Astrocyte (in vitro differentiated cells and primary cell): ENCODE measurements at regions not wholly inside any gene's neighbourhood (a gene's known extent, or its start where the extent isn't known, plus 50 kb on each side); places are given as distances from the start of the nearest gene placed in this dataset.

Source experiments
- DNase-seq: peaks from one replicate; pipeline ENCODE4 v3.0.0-alpha.2; 2010; ENCODE audit warnings: low read depth
- FAIRE-seq: peaks from 2 replicates; lab custom pipeline; 2011; peaks lifted over from hg19 to GRCh38; lab: Jason Lieb, UNC
- H2AFZ ChIP-seq: 2 replicates; pipeline ENCODE4 v1.6.0; 2012; ENCODE audit warnings: low read depth, low read length, inconsistent platforms
- H3K27ac ChIP-seq: 2 replicates; pipeline ENCODE4 v1.5.1; 2011; ENCODE audit warnings: low read depth, low read length, inconsistent platforms
- H3K27me3 ChIP-seq: 2 replicates; pipeline ENCODE4 v1.6.0; 2011; ENCODE audit warnings: low read length, inconsistent platforms; ENCODE audit not compliant: insufficient read depth
- H3K36me3 ChIP-seq: 2 replicates; pipeline ENCODE4 v1.5.1; 2011; ENCODE audit warnings: low read length, inconsistent platforms; ENCODE audit not compliant: insufficient read depth
- H3K4me1 ChIP-seq: 2 replicates; pipeline ENCODE4 v1.5.1; 2011; ENCODE audit warnings: low read length, inconsistent platforms; ENCODE audit not compliant: insufficient read depth
- H3K4me2 ChIP-seq: 2 replicates; pipeline ENCODE4 v1.6.0; 2012; ENCODE audit warnings: low read length, inconsistent platforms
- H3K4me3 ChIP-seq: 2 replicates; pipeline ENCODE4 v1.5.1; 2011; ENCODE audit warnings: low read depth, mild to moderate bottlenecking, low read length, inconsistent platforms; ENCODE audit not compliant: insufficient read depth
- H3K79me2 ChIP-seq: 2 replicates; pipeline ENCODE4 v1.6.0; 2012; ENCODE audit warnings: mild to moderate bottlenecking, low read length, inconsistent platforms; ENCODE audit not compliant: insufficient read depth
- H3K9ac ChIP-seq: 2 replicates; pipeline ENCODE4 v1.6.0; 2012; ENCODE audit warnings: mild to moderate bottlenecking, low read length, inconsistent platforms
- H3K9me3 ChIP-seq: 2 replicates; pipeline ENCODE4 v1.5.1; 2012; ENCODE audit warnings: low read depth, mild to moderate bottlenecking, low read length, inconsistent platforms; ENCODE audit not compliant: insufficient read depth
- H4K20me1 ChIP-seq: 2 replicates; pipeline ENCODE4 v1.6.0; 2012; ENCODE audit warnings: low read length, inconsistent platforms; ENCODE audit not compliant: insufficient read depth
- H3K27ac Mint-ChIP-seq: one replicate; pipeline ENCODE4 v1.8.0; 2021; ENCODE audit warnings: mild to moderate bottlenecking, mixed read lengths; ENCODE audit not compliant: unreplicated experiment
- H3K27me3 Mint-ChIP-seq: one replicate; pipeline ENCODE4 v1.8.0; 2021; ENCODE audit warnings: low read depth, mixed read lengths; ENCODE audit not compliant: unreplicated experiment
- H3K36me3 Mint-ChIP-seq: one replicate; pipeline ENCODE4 v1.8.0; 2021; ENCODE audit warnings: low read depth, mixed read lengths; ENCODE audit not compliant: unreplicated experiment
- H3K4me1 Mint-ChIP-seq: one replicate; pipeline ENCODE4 v1.8.0; 2021; ENCODE audit warnings: low read depth, mixed read lengths; ENCODE audit not compliant: unreplicated experiment
- H3K4me3 Mint-ChIP-seq: one replicate; pipeline ENCODE4 v1.8.0; 2021; ENCODE audit warnings: mild to moderate bottlenecking, moderate library complexity, mixed read lengths; ENCODE audit not compliant: unreplicated experiment
- H3K9me3 Mint-ChIP-seq: one replicate; pipeline ENCODE4 v1.8.0; 2021; ENCODE audit warnings: mild to moderate bottlenecking, mixed read lengths; ENCODE audit not compliant: unreplicated experiment
- CTCF ChIP-seq: IDR thresholded peaks from 2 replicates; pipeline ENCODE4 v1.5.1; 2011; ENCODE audit warnings: low read depth, mild to moderate bottlenecking, inconsistent platforms, low read length, moderate library complexity; ENCODE audit not compliant: insufficient read depth
- EZH2 ChIP-seq: IDR thresholded peaks from 2 replicates; pipeline ENCODE4 v1.6.1; 2012; ENCODE audit warnings: mild to moderate bottlenecking, low read length, inconsistent platforms; ENCODE audit not compliant: insufficient read depth

DNA sequence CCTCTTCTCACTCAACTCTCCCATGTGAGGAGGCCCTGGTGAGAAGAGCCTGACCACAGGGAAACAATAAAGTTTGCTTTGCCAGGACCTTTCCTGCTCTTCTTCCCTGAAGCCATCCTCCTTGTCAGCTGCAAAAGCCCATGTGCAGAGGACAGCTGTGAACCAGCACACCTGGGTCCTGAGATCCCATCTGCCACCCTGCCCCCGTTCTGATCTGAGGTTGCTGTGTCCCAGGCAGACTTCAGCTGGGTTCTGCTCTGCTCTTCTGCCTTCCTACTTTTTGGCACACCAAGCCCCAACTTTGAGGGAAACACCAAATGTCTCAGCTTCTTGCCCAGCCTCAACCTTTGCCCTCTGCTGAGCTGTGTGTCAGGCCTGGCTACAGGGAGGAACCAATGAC is 595.1 kb upstream of the ARPP21 start:
- no peaks in the 10 kb centered on the region for H3K4me1 Mint-ChIP-seq
- Histone ChIP-seq H2AFZ (no peak overlapping the region), H3K4me3 (no peak overlapping the region), H4K20me1 (no peaks in the 10 kb centered on the region), H3K27me3 (no peaks in the 10 kb centered on the region), H3K9me3 (no peaks in the 10 kb centered on the region), H3K79me2 (no peaks in the 10 kb centered on the region), H3K4me1 (no peaks in the 10 kb centered on the region), H3K4me2 (no peak overlapping the region), H3K27ac (no peak overlapping the region), H3K9ac (no peak overlapping the region), H3K36me3 (no peaks in the 10 kb centered on the region)
- H3K27ac Mint-ChIP-seq: no peak overlapping the region
- no peak overlapping the region for H3K4me3 Mint-ChIP-seq
- no peaks in the 10 kb centered on the region for H3K9me3 Mint-ChIP-seq
- no peaks in the 10 kb centered on the region for H3K36me3 Mint-ChIP-seq
- no peak for DNase-seq
- no peaks in the 10 kb centered on the region for H3K27me3 Mint-ChIP-seq
- FAIRE-seq: no peak
- TF ChIP-seq EZH2: no peak
- no peak for TF ChIP-seq CTCF

DNA sequence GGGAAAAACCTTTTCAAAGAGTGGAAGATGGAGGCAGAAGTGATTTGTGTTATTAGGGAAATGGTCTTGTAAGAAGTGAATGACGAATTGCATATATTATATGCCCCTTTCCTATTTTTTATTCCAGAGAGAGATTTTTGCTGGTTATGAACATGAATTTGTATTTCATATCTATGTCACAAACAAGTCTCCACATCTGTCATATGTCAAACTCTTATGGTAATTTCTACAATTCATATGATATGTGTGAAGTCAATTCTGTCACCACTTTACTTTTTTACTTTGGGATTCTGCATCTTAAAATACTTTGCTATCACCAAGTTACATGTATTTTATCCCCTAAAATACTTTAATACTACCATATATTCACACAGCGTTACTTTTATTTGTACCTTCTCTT is 594.2 kb upstream of the ARPP21 start:
- H3K9me3 Mint-ChIP-seq: no peaks in the 10 kb centered on the region
- H3K4me3 Mint-ChIP-seq: no peak overlapping the region
- H3K27me3 Mint-ChIP-seq: no peaks in the 10 kb centered on the region
- Histone ChIP-seq H2AFZ (no peak overlapping the region), H3K4me2 (no peak overlapping the region), H3K36me3 (no peaks in the 10 kb centered on the region), H3K79me2 (no peaks in the 10 kb centered on the region), H3K4me1 (no peaks in the 10 kb centered on the region), H3K27me3 (no peaks in the 10 kb centered on the region), H3K4me3 (no peak overlapping the region), H3K9ac (no peak overlapping the region), H3K27ac (no peak overlapping the region), H3K9me3 (no peaks in the 10 kb centered on the region), H4K20me1 (no peaks in the 10 kb centered on the region)
- FAIRE-seq: no peak
- no peaks in the 10 kb centered on the region for H3K4me1 Mint-ChIP-seq
- H3K36me3 Mint-ChIP-seq: no peaks in the 10 kb centered on the region
- TF ChIP-seq CTCF (no peak), EZH2 (no peak)
- no peak overlapping the region for H3K27ac Mint-ChIP-seq
- DNase-seq: no peak

DNA sequence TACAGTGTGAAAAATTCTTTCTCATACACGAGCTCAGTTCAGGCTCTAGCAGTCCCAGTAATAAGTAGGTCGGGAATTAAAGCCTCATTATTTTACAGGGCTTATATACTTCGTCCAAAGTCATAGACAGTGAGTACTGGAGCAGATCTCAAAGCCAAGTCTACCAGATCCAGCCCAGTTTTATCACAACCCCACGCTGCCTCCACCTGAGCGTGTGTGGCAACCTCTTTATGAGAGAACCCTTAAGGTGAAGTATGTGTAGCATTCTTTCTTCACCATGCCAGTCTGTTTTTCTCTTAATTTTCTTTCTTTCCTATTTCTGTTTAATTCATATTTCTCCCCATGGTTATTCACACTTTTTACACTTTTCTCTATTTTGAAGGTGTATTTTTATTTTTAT is 574.6 kb upstream of the ARPP21 start:
- Histone ChIP-seq H3K9me3 (no peaks in the 10 kb centered on the region), H2AFZ (no peak overlapping the region), H3K79me2 (no peaks in the 10 kb centered on the region), H3K4me2 (no peak overlapping the region), H3K4me3 (no peak overlapping the region), H4K20me1 (no peaks in the 10 kb centered on the region), H3K27me3 (no peaks in the 10 kb centered on the region), H3K9ac (no peak overlapping the region), H3K27ac (no peak overlapping the region), H3K4me1 (no peaks in the 10 kb centered on the region), H3K36me3 (no peaks in the 10 kb centered on the region)
- H3K36me3 Mint-ChIP-seq: no peaks in the 10 kb centered on the region
- no peak for DNase-seq
- H3K27ac Mint-ChIP-seq: no peak overlapping the region
- H3K27me3 Mint-ChIP-seq: no peaks in the 10 kb centered on the region
- no peaks in the 10 kb centered on the region for H3K9me3 Mint-ChIP-seq
- H3K4me3 Mint-ChIP-seq: no peak overlapping the region
- FAIRE-seq: no peak
- TF ChIP-seq EZH2: no peak
- TF ChIP-seq CTCF: no peak
- no peaks in the 10 kb centered on the region for H3K4me1 Mint-ChIP-seq
